ENCODE measurements at regions not wholly inside any gene's neighbourhood (a gene's known extent, or its start where the extent isn't known, plus 50 kb on each side); places are given as distances from the start of the nearest gene placed in this dataset.
"Not testable (repeated sequence)": the region's sequence is repeated elsewhere in the genome, so short reads cannot be mapped to it uniquely, and the experiment has no call there.

GRCh38 chr2:7728388-7728787 is 811.2 kb downstream of the RNF144A start:
- DNase-seq: no peak

GRCh38 chr2:7730449-7730848 is 813.2 kb downstream of the RNF144A start:
- DNase-seq: no peak

- no peak for DNase-seq
These were observed 813.8 kb downstream of the RNF144A start for GRCh38 chr2:7730990-7731389.

DNA sequence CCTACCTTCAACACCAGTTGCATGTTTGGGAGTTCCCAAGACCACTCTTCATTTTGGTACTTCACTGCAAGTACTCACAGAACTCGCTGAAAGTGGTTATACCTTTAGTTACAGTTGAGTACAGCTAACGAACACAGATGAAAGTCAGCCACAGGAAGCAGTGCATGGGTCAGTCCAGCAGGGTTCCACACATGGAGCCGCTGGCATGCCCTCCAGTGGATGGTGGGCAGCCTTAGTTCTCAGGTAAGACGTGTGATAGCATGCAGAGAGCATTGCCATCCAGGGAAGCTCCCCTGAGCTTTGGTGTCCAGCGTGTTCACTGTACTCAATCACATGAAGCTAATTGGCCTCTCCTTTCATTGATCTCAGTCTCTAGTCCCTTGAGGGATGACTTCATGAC is 815.3 kb downstream of the RNF144A start:
- no peak for DNase-seq

- DNase-seq: no peak
These were observed 819.6 kb downstream of the RNF144A start for GRCh38 chr2:7736646-7737305.

DNA sequence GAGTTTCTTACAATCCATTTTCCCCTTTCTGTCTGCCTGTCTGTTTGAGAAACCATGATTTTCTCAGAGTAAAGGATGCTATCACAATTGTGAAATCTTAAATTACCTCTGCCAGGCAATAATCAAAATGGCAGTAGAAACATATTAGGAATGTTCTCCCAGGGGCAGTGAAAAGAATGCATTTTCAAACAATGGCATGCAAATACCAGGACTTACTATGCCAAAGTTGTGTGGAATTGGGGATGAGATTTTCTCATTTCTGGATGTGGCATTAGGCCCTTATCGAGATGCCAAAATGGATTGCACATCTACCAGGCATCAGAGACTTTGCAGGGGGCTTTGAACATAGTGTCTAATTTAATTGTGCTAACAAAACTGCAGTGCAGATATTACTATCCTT is 821.4 kb downstream of the RNF144A start:
- no peak for DNase-seq

- no peak for DNase-seq
These were observed 822.9 kb downstream of the RNF144A start for GRCh38 chr2:7740114-7740513.

DNA sequence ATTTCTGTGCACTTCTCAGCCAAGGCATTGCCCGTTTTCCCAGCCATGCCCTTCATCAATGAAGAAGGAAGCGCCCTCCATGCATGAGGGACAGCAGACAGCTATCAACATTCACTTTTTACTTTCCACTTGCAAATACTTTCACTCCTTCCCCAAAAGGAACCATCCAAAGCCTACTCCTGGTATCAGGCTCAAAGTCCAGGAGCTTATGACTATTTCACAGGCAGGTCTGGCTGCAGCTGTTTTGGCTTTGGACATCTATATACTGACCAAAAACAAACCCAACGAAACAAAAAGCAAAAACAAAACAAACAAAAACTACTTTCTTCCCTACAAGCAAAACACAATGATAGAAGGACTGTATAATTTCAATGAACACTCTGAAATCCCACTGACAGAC is 825.1 kb downstream of the RNF144A start:
- no peak for DNase-seq

GRCh38 chr2:7744827-7745226 is 827.6 kb downstream of the RNF144A start:
- peak in 1 of 2 experiments; percentile 61 for DNase-seq

GRCh38 chr2:7745369-7745768 is 828.2 kb downstream of the RNF144A start:
- DNase-seq: no peak

DNA sequence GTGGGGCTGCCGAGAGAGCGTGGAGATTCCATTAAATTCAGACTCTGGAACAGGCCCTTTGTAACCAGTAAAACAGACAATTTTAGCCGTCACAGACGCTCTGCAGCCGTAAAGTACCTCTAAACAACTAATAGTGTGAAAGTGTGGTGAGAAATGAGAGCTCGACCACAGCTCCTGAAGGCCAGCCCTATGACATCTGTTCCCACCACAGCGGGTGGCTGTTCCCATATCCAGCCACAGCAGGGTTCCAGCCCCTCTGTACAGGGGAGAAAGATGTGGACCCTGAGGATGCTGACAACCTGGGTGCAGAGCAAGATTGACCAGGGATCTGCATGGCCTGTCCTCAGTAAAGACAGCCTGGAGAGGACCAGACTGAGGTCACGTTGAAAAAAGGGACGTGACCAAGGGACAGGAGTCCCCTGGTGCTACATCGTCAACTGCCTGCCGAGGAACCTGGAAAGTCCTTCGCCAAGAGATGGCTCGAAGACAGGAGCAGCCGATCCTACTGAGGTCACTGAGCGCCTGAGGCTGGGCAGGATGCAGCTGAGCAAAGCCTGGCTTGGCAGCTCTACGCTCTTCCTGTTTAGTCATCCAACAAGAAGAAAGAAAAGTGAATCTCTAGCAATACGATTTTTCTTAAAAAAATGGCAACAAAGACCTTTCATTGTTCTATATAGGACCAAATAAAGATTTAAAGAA is 831.7 kb downstream of the RNF144A start:
- DNase-seq: no peak

DNA sequence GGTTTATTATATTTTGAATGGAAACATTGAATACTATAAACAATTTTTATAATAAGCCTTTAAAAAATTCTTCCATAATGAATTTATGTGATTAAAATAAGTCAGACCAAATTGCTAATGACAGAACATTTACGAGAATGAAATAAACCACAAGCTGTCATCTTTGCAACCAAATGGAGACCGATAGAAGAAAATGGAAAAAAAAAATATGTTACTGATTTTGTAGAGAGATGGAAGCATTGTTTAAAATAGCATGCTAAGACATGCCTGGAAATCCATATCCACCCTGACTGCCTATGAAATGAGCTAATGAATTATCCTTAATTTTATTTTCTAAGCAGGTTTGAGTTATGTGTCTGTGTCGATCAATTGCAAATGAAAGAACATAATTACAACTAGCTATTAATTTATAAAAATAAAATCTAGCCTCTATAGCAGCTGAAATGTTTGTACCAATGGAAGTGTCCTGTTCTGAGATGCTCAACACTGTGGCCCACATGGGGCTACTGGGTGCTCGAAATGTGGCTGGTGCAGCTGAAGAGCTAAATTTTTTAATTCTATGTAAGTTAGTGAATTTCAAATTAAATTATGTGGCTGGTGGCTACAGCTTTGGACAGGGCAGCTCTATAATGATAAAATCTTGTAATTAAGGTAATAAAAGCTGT is 832.8 kb downstream of the RNF144A start:
- no peak for DNase-seq

DNA sequence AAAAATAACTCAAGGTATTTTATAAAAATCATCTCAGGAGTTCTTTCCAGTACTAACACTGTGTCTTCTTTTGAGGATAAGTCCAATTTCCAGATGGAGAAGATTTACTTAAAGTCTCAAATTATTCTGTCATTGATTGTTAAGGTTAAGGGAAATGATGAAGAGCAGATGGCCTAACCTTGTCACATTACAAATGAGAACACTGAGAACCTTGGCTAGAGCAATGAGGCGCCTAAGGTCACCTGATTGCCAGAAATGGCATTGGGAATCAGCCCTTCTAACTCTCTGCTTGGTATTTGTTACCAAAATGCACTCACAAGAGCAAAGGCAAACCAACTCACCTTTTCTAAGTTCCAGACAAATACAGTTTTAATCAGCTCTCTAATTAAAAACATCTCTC is 835.1 kb downstream of the RNF144A start:
- DNase-seq: no peak

DNA sequence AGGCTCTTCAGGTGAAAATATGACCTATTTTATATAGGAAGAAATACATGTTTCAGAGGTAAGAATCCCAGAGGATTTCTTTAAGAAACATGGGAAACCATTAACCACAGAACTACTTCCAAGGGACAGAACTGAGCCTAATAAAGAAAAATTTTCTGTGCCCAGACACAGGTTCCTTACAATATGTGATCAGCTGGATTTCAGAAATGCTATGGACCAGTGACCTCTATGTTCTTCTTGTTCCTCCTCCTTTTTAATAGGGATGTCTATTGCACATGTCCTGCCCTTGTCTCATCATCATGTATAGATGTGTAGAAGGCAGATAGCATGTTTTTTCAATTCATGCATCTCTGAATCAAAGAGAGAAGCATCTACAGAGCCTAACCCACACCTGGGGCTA is 836.6 kb downstream of the RNF144A start:
- no peak for DNase-seq

DNA sequence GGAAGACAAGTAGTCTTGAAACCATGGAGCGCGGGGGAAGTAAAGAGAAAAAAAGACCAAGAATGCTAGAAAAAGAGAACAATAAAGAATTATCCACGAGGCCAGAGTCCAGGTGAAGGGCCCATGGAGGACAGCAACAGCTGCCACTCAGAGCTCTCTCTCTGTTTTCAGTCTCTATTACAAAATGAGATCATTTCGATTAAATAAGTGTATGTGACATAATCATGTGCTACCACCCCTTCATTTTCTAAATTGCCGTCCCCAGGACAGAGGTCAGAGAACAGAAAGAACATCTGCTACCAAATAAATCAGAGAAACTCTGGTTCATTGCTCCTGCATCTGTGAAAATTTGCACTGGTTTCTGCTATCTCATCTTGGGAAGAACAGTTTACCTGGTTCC is 838.7 kb downstream of the RNF144A start:
- DNase-seq: no peak

DNA sequence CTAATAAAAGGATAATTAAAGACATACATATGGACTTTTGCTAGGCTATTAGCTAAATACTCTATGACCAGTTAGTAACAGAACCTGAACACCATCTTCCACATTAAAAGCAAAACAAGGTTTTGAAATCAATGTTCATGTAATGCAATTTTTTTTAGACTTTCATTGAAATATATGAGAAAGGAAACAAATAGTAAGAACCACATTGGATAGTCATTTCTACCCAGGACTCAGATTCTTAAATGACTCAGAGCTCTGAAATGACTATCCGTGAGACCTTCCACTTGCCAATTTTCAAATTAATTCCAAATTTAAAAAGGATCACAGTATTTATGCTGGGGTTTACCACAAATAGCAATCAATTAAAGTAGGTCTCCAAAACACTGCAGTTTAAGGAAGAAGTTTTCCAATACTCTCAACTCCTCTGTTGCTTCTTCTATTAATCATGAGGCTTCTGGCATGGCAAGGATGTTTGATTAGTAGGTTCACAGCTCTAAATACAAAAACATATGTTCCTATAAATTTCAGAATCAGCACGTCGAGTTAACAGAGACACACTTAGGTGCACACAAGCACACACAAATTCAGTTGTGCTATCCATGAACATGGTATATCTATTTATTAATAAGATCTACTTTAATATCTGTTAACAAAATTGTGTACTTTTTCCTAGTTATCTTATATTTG is 841.0 kb downstream of the RNF144A start:
- no peak for DNase-seq

DNA sequence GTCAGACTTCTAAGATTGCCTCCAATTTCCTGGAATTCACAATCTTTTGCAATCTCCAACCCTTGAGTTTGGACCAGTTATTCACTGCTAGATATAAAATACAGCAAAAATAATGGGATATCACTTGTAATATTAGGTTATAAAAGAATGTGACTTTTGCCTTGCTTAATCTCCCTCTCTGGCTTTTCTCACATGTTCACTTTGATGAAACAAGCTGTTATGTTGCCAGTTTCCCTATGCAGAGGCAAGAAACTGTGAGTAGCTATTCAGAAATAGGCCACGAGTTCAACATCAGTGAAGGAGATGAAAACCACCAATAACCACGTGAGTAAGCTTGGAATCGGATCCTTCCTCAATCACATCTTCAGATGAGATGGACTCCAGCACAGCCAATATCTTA is 842.7 kb downstream of the RNF144A start:
- no peak for DNase-seq

- DNase-seq: not testable (repeated sequence)
These were observed 846.2 kb downstream of the RNF144A start for GRCh38 chr2:7763418-7763817.

GRCh38 chr2:7765236-7765635 is 848.0 kb downstream of the RNF144A start:
- DNase-seq: no peak

- peak in 1 of 2 experiments; percentile 52 for DNase-seq
These were observed 849.0 kb downstream of the RNF144A start for GRCh38 chr2:7766088-7766722.

DNA sequence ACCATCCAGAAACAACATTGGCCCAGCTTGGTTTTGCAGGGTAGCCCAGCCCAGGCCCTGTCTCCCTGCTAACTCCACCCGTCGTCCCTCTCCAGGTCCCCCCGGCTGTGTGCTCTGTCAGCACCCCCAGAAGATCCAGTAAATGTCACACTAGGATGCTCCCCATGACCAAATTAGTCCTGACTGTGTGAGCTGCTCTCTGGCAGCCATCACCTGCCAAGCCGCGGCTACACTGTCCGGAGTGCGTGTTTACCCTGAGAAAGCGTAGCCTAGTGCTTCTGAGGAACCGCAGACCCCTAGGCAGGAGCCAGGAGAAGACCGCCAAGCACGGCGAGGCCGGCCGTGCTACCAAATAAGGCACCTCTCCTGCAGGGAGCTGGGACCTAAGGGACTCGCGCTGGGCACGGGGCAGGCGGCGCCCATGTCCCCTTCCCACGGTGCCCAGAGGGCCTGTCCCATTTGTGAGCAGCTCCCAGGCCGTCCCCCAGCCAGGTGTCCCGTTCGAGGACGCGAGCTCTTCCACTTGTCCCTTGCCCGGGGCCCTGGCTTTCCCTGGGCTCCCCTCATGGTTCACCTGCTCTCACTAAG is 849.9 kb downstream of the RNF144A start:
- no peak for DNase-seq

DNA sequence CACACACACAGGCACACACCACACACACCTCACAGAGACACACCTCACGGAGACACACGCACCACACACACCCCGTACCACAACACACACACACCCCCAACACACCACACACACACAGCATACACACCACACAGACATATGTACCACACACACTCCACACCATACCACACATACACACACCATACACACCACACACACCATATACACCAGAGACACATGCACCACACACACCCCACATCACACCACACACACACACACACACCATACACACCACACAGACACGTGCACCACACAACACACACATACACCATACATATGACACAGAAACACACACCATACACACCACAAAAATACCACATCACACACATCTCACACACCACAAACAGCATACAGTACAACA is 850.7 kb downstream of the RNF144A start:
- DNase-seq: no peak

- no peak for DNase-seq
These were observed 854.6 kb downstream of the RNF144A start for GRCh38 chr2:7771781-7772180.
